GM12878 (cell line): ENCODE measurements at regions not wholly inside any gene's neighbourhood (a gene's known extent, or its start where the extent isn't known, plus 50 kb on each side); places are given as distances from the start of the nearest gene placed in this dataset.

ENCODE experiments used
- ATAC-seq: fragments of 200-7000 bp; cut with Tn5 transposase; 3 replicates; pipeline ENCODE4 v1.9.1; 2020; ENCODE audit warnings: mild to moderate bottlenecking, moderate library complexity
- BruUV-seq: library from RNA; stranded (reverse); fragments of 400-500 nt; replicated peaks from 2 replicates; lab custom pipeline; 2021; lab: Mats Ljungman, UMichigan
- CTCF ChIA-PET: fragments of 300-600 bp; sonication (Branson Sonifier 250); formaldehyde crosslinking; extraction: SDS; loops from one replicate; lab custom pipeline; 2021; ENCODE audit warnings: inconsistent platforms; lab: Yijun Ruan, JAX
- POLR2A ChIA-PET: fragments of 350-600 bp; formaldehyde crosslinking; extraction: SDS; loops from one replicate; lab custom pipeline; 2021; ENCODE audit warnings: inconsistent platforms; lab: Charles Lee
- RAD21 ChIA-PET: fragments of 300-600 bp; sonication (Branson Sonifier 250); formaldehyde crosslinking; loops from one replicate; lab custom pipeline; 2023; ENCODE audit warnings: antibody characterized with exemption; ENCODE audit not compliant: unreplicated experiment; lab: Charles Lee
- SMC1A ChIA-PET: fragments of 300-600 bp; sonication (Branson Sonifier 250); formaldehyde crosslinking; loops from one replicate; lab custom pipeline; 2023; ENCODE audit not compliant: unreplicated experiment, uncharacterized antibody; lab: Charles Lee
- DNase-seq: peaks from one replicate; pipeline ENCODE4 v3.0.0-alpha.2; 2011; ENCODE audit warnings: low read depth, low spot score
- FAIRE-seq: peaks from 3 replicates; lab custom pipeline; 2011; peaks lifted over from hg19 to GRCh38; lab: Jason Lieb, UNC
- H2AFZ ChIP-seq: 2 replicates; pipeline ENCODE4 v1.6.0; 2011; ENCODE audit warnings: low read depth, low read length, control low read depth; ENCODE audit not compliant: control insufficient read depth
- H3K27ac ChIP-seq: 2 replicates; pipeline ENCODE4 v1.5.1; 2011; ENCODE audit warnings: control low read depth; ENCODE audit not compliant: control insufficient read depth, insufficient read depth
- H3K27me3 ChIP-seq, 2 experiments: replicated peaks in 1 of 2; 2 replicates each; pipeline versions ENCODE4 v1.6.0 to v1.6.1; 2011; ENCODE audit warnings: low read length in 1 of 2; ENCODE audit not compliant: control insufficient read depth in 2 of 2, insufficient read depth in 2 of 2
- H3K36me3 ChIP-seq, 2 experiments: 2 replicates each; pipeline ENCODE4 v1.5.1; 2011; ENCODE audit warnings: low read length in 1 of 2; ENCODE audit not compliant: control insufficient read depth in 2 of 2, insufficient read depth in 2 of 2
- H3K4me1 ChIP-seq: 2 replicates; pipeline ENCODE4 v1.6.1; 2011; ENCODE audit warnings: mild to moderate bottlenecking, low read length, moderate library complexity, mixed read lengths; ENCODE audit not compliant: control insufficient read depth, insufficient read depth
- H3K4me2 ChIP-seq: 2 replicates; pipeline ENCODE4 v1.6.0; 2011; ENCODE audit warnings: control low read depth; ENCODE audit not compliant: control insufficient read depth, insufficient read depth
- H3K4me3 ChIP-seq: fragments of 200-600 bp; sonication (generic); 2 replicates; pipeline ENCODE4 v1.5.1; 2016
- H3K79me2 ChIP-seq: 2 replicates; pipeline ENCODE4 v1.6.0; 2011; ENCODE audit warnings: low read length; ENCODE audit not compliant: control insufficient read depth, insufficient read depth
- H3K9ac ChIP-seq: 2 replicates; pipeline ENCODE4 v1.8.0; 2011; ENCODE audit warnings: low read length, control low read depth, mixed read lengths; ENCODE audit not compliant: control insufficient read depth, insufficient read depth
- H3K9me3 ChIP-seq: replicated peaks from 3 replicates; pipeline ENCODE4 v1.5.1; 2011; ENCODE audit warnings: mild to moderate bottlenecking, low read length; ENCODE audit not compliant: control insufficient read depth, insufficient read depth
- H4K20me1 ChIP-seq: 2 replicates; pipeline ENCODE4 v1.6.0; 2011; ENCODE audit not compliant: control insufficient read depth, insufficient read depth
- BACH1 ChIP-seq: fragments of 450-650 bp; IDR thresholded peaks from 2 replicates; pipeline ENCODE4 v1.6.1; 2017; ENCODE audit warnings: mild to moderate bottlenecking, borderline replicate concordance
- BMI1 ChIP-seq: fragments of 450-650 bp; IDR thresholded peaks from 2 replicates; pipeline ENCODE4 v1.6.1; 2016; ENCODE audit warnings: mild to moderate bottlenecking, moderate library complexity, borderline replicate concordance
- CEBPB ChIP-seq, 2 experiments: fragments of 150-350 bp in 1 of 2; IDR thresholded peaks; 2 replicates each; pipeline ENCODE4 v1.6.1; 2012 to 2014; ENCODE audit warnings: low read depth in 2 of 2, low read length in 2 of 2, borderline replicate concordance in 1 of 2, inconsistent platforms in 1 of 2
- CREM ChIP-seq: IDR thresholded peaks from 2 replicates; pipeline ENCODE4 v1.6.1; 2014; ENCODE audit warnings: antibody characterized with exemption, low read depth
- HDAC2 ChIP-seq: fragments of 200-600 bp; sonication (generic); IDR thresholded peaks from 2 replicates; pipeline ENCODE4 v1.6.1; 2017
- NFIC ChIP-seq: IDR thresholded peaks from 2 replicates; pipeline ENCODE4 v1.6.1; 2012; ENCODE audit warnings: low read depth, mild to moderate bottlenecking, inconsistent platforms, low read length, moderate library complexity
- NFYA ChIP-seq: IDR thresholded peaks from 2 replicates; pipeline ENCODE4 v1.6.1; 2011; ENCODE audit warnings: low read depth, mild to moderate bottlenecking, low read length, improper control_type of control experiment, borderline replicate concordance
- RCOR1 ChIP-seq: conservative IDR thresholded peaks from 2 replicates; pipeline ENCODE4 v1.6.1; 2012; ENCODE audit warnings: low read depth, low read length, improper control_type of control experiment
- RELA ChIP-seq: fragments of 450-650 bp; IDR thresholded peaks from 2 replicates; pipeline ENCODE4 v1.8.0; 2014; ENCODE audit warnings: borderline replicate concordance; ENCODE audit not compliant: partially characterized antibody
- in situ Hi-C: fragments of 300-500 bp; cut with MboI; formaldehyde crosslinking; loops from 9 replicates; pipeline ENCODE4 v1.14.3; 2018; ENCODE audit warnings: mixed read lengths
- intact Hi-C: fragments of 100-400 bp; cut with micrococcal nuclease; formaldehyde crosslinking; loops from one replicate; pipeline ENCODE4 v1.14.2; 2022; ENCODE audit not compliant: unreplicated experiment
- TF ChIP-seq, protein P1 (sequence below): IDR thresholded peaks from 2 replicates; pipeline ENCODE4 v1.6.1; 2012; ENCODE audit warnings: low read depth, low read length, improper control_type of control experiment
- TF ChIP-seq, protein P2 (sequence below): IDR thresholded peaks from 2 replicates; pipeline ENCODE4 v1.6.1; 2011; ENCODE audit warnings: low read depth, low read length, improper control_type of control experiment, borderline replicate concordance
- TF ChIP-seq, protein P3 (sequence below): fragments of 450-650 bp; IDR thresholded peaks from 2 replicates; pipeline ENCODE4 v1.6.1; 2018; ENCODE audit warnings: borderline replicate concordance, mild to moderate bottlenecking; ENCODE audit not compliant: partially characterized antibody

DNA sequence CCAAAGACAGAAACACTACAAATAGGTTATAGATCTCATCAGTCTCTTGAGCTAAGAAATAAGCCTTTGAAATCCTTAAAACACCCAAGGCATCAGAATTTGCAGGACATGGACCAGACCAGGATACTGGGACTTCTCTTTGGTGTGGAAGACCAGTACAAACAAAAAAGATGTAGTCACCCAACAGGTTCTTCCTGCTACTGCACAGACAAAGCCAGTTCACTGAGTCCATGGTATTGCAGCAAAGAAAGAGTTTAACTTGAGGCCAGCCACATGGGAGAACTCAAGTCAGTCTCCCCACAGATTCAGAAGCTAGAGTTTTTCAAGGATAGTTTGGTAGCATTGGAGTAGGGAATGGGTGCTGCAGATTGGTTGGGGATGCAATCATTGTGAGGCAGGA lies 169.6 kb upstream of the NDUFV2 start:
- no peak overlapping the region for H2AFZ ChIP-seq
- H3K4me2 ChIP-seq, result no peak overlapping the region
- H3K27me3 ChIP-seq, result no peaks in the 10 kb centered on the region
- DNase-seq, result no peak
- no peaks in the 10 kb centered on the region for H3K4me1 ChIP-seq
- H3K27ac ChIP-seq, result no peak overlapping the region
- ChIA-PET RAD21 (no interaction called here), CTCF (no interaction called here), POLR2A (no interaction called here), SMC1A (no interaction called here)
- ATAC-seq, result no peak
- H3K79me2 ChIP-seq, result no peaks in the 10 kb centered on the region
- no peak for TF ChIP-seq RCOR1
- TF ChIP-seq, protein P1, sequence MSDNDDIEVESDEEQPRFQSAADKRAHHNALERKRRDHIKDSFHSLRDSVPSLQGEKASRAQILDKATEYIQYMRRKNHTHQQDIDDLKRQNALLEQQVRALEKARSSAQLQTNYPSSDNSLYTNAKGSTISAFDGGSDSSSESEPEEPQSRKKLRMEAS, result no peak
- no peak for TF ChIP-seq BMI1
- TF ChIP-seq HDAC2, result no peak
- no peak for TF ChIP-seq RELA
- TF ChIP-seq NFIC, result no peak
- TF ChIP-seq, protein P2, sequence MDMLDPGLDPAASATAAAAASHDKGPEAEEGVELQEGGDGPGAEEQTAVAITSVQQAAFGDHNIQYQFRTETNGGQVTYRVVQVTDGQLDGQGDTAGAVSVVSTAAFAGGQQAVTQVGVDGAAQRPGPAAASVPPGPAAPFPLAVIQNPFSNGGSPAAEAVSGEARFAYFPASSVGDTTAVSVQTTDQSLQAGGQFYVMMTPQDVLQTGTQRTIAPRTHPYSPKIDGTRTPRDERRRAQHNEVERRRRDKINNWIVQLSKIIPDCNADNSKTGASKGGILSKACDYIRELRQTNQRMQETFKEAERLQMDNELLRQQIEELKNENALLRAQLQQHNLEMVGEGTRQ, result no peak
- TF ChIP-seq, protein P3, sequence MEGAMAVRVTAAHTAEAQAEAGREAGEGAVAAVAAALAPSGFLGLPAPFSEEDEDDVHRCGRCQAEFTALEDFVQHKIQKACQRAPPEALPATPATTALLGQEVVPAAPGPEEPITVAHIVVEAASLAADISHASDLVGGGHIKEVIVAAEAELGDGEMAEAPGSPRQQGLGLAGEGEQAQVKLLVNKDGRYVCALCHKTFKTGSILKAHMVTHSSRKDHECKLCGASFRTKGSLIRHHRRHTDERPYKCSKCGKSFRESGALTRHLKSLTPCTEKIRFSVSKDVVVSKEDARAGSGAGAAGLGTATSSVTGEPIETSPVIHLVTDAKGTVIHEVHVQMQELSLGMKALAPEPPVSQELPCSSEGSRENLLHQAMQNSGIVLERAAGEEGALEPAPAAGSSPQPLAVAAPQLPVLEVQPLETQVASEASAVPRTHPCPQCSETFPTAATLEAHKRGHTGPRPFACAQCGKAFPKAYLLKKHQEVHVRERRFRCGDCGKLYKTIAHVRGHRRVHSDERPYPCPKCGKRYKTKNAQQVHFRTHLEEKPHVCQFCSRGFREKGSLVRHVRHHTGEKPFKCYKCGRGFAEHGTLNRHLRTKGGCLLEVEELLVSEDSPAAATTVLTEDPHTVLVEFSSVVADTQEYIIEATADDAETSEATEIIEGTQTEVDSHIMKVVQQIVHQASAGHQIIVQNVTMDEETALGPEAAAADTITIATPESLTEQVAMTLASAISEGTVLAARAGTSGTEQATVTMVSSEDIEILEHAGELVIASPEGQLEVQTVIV, result no peak
- TF ChIP-seq BACH1, result no peak
- no peak for TF ChIP-seq CREM
- TF ChIP-seq NFYA, result no peak
- no peak for TF ChIP-seq CEBPB (IDR thresholded peaks at IDR 0.05; ENCODE audit: borderline replicate concordance in 1 of 2, low read depth in 2 of 2, low read length in 2 of 2)
- H3K4me3 ChIP-seq, result no peak overlapping the region
- peaks cover 3% of the 10 kb centered on the region; the same call in 2 of the 3 replicates for H3K9me3 ChIP-seq
- intact Hi-C loops, result no loop called here
- H3K9ac ChIP-seq, result no peak overlapping the region
- in situ Hi-C loops, result loop anchor here (25.0 kb wide), 1 partner anchor 1996 kb away; no protein-coding TSS in a partner anchor
- H3K36me3 ChIP-seq, result no peaks in the 10 kb centered on the region
- BruUV-seq, result no TSS peak
- no peak for FAIRE-seq
- no peaks in the 10 kb centered on the region for H4K20me1 ChIP-seq
